ENCODE measurements at regions not wholly inside any gene's neighbourhood (a gene's known extent, or its start where the extent isn't known, plus 50 kb on each side); places are given as distances from the start of the nearest gene placed in this dataset.

DNA sequence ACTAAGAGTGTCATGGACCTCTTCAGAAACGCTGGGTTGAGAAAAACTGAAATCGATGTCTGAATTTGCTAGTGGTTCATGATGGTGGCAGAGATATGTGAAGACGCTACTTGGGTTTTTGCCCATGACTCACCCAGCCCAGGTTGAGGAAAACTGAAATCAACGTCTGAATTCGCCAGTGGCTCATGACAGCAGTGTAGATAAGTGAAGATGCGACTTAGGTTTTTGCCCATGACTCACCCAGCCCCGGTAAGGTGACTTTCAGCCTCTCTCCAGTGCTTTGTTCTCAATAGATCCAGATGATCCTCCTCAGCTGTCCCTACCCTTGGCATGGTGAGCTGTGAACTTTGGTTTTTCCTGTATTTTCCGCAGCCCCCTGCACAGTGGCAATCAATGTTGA, 105.3 kb upstream of the SIX3 start:
- FAIRE-seq (no peak), DNase-seq (ENCODE audit: low read depth, low spot score) (no peak)
- ChIA-PET CTCF (interaction anchor here (0.6 to 0.8 kb wide), 2 partner anchors 20 to 120 kb away, joined by 3 read pairs; no protein-coding TSS in a partner anchor), POLR2A (no interaction called here)
- no peak for TF ChIP-seq FOS (IDR thresholded peaks at IDR 0.05; ENCODE audit: borderline replicate concordance, insufficient read depth, low read length)
- Histone ChIP-seq H3K27ac (ENCODE audit: insufficient read depth, low read depth, low read length) (no peak overlapping the region), H3K4me3 (replicated peaks in 1 of 3; ENCODE audit: insufficient read depth in 1 of 3, low read depth in 1 of 3, low read length in 3 of 3) (no peak overlapping the region), H3K27me3 (ENCODE audit: control insufficient read depth in 2 of 2, insufficient read depth in 2 of 2, low read length in 2 of 2) (peaks cover 1 to 2% of the 10 kb centered on the region in 2 experiments), H2AFZ (ENCODE audit: low read depth, low read length) (no peak overlapping the region), H3K9me1 (replicated peaks; ENCODE audit: control insufficient read depth, extremely low read depth, insufficient read depth, low read length) (no peaks in the 10 kb centered on the region), H3K4me2 (ENCODE audit: insufficient read depth, low read length) (no peak overlapping the region), H3K79me2 (ENCODE audit: control insufficient read depth, insufficient read depth, low read length) (no peaks in the 10 kb centered on the region), H3K4me1 (ENCODE audit: control insufficient read depth, extremely low read depth, insufficient read depth, low read length) (no peaks in the 10 kb centered on the region), H3K9ac (replicated peaks; ENCODE audit: extremely low read depth, insufficient read depth, low read length) (no peak overlapping the region), H4K20me1 (replicated peaks; ENCODE audit: control insufficient read depth, extremely low read depth, insufficient read depth, low read length) (no peaks in the 10 kb centered on the region), H3K9me3 (replicated peaks; ENCODE audit: control insufficient read depth, insufficient read depth, low read length) (no peaks in the 10 kb centered on the region), H3K36me3 (ENCODE audit: control insufficient read depth in 2 of 2, extremely low read depth in 1 of 2, insufficient read depth in 2 of 2, low read length in 2 of 2) (no peaks in the 10 kb centered on the region)
- BruUV-seq (replicated peaks) = no TSS peak
- dilution Hi-C loops (cut with MboI; ENCODE audit: extremely low pct_ligation_motif_present, low sequenced_read_pairs) = no loop called here
- intact Hi-C loops (cut with micrococcal nuclease) = no loop called here

DNA sequence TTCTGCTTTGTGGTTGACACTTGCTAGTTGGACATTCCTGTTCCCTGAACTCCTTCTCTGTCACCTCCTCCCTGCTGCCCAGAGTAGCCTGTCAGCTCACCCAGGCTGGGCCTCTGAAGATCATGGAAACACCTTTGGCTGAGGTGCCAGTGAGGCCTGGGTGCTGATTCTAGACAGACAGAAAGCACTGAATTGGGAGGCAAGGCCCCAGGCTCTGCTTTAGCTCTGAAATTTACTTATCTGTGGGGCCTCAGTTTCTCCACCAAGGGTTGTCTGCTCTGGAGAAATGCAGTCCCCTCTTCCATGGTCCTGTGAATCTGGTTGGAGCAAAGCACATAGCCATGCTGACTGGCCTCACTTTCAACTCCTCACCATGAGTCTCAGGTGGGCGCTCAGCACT, 104.6 kb upstream of the SIX3 start:
- POLR2A ChIA-PET = no interaction called here
- FAIRE-seq = no peak

More for the DNA sequence above, 104.6 kb upstream of the SIX3 start:
- H3K9me3 ChIP-seq (replicated peaks; ENCODE audit: control insufficient read depth, insufficient read depth, low read length) = no peaks in the 10 kb centered on the region
- H3K4me2 ChIP-seq (ENCODE audit: insufficient read depth, low read length) = no peak overlapping the region
- H3K9ac ChIP-seq (replicated peaks; ENCODE audit: extremely low read depth, insufficient read depth, low read length) = no peak overlapping the region
- no peak overlapping the region for H3K27ac ChIP-seq (ENCODE audit: insufficient read depth, low read depth, low read length)
- H3K4me1 ChIP-seq (ENCODE audit: control insufficient read depth, extremely low read depth, insufficient read depth, low read length) = no peaks in the 10 kb centered on the region
- CTCF ChIA-PET = interaction anchor here (0.8 kb wide), 1 partner anchor 119 kb away, joined by 3 read pairs; no protein-coding TSS in a partner anchor
- intact Hi-C loops (cut with micrococcal nuclease) (no loop called here), dilution Hi-C loops (cut with MboI; ENCODE audit: extremely low pct_ligation_motif_present, low sequenced_read_pairs) (no loop called here)
- BruUV-seq (replicated peaks) = no TSS peak
- no peak overlapping the region for H3K4me3 ChIP-seq (replicated peaks in 1 of 3; ENCODE audit: insufficient read depth in 1 of 3, low read depth in 1 of 3, low read length in 3 of 3)
- TF ChIP-seq POLR2A (IDR thresholded peaks at IDR 0.05; ENCODE audit: low read depth, low read length) (no peak), JUN (IDR thresholded peaks at IDR 0.05; ENCODE audit: borderline replicate concordance, insufficient read depth, insufficient read length, low read depth) (no peak), MAX (IDR thresholded peaks at IDR 0.05; ENCODE audit: insufficient read depth, insufficient read length) (no peak), EZH2 (IDR thresholded peaks at IDR 0.05; ENCODE audit: borderline replicate concordance, low read depth, low read length, severe bottlenecking) (no peak), CTCF (IDR thresholded peaks at IDR 0.05; ENCODE audit: extremely low read depth in 1 of 2, insufficient read depth in 1 of 2, low read depth in 1 of 2, low read length in 2 of 2) (no peak), GATA2 (IDR thresholded peaks at IDR 0.05; ENCODE audit: insufficient read depth, insufficient read length, low read depth, low read length) (no peak), MYC (IDR thresholded peaks at IDR 0.05; ENCODE audit: low read depth, low read length) (no peak), POLR2AphosphoS5 (IDR thresholded peaks at IDR 0.05; ENCODE audit: insufficient read depth, low read depth, low read length) (no peak), FOS (IDR thresholded peaks at IDR 0.05; ENCODE audit: borderline replicate concordance, insufficient read depth, low read length) (no peak)
- H3K9me1 ChIP-seq (replicated peaks; ENCODE audit: control insufficient read depth, extremely low read depth, insufficient read depth, low read length) = no peaks in the 10 kb centered on the region
- H2AFZ ChIP-seq (ENCODE audit: low read depth, low read length) = no peak overlapping the region
- DNase-seq (ENCODE audit: low read depth, low spot score) = no peak
- H4K20me1 ChIP-seq (replicated peaks; ENCODE audit: control insufficient read depth, extremely low read depth, insufficient read depth, low read length) = no peaks in the 10 kb centered on the region
- H3K27me3 ChIP-seq (ENCODE audit: control insufficient read depth in 2 of 2, insufficient read depth in 2 of 2, low read length in 2 of 2) = peaks cover 1 to 2% of the 10 kb centered on the region in 2 experiments
- no peaks in the 10 kb centered on the region for H3K79me2 ChIP-seq (ENCODE audit: control insufficient read depth, insufficient read depth, low read length)
- H3K36me3 ChIP-seq (ENCODE audit: control insufficient read depth in 2 of 2, extremely low read depth in 1 of 2, insufficient read depth in 2 of 2, low read length in 2 of 2) = no peaks in the 10 kb centered on the region
